Osteocyte (in vitro differentiated cells): ENCODE measurements at regions not wholly inside any gene's neighbourhood (a gene's known extent, or its start where the extent isn't known, plus 50 kb on each side); places are given as distances from the start of the nearest gene placed in this dataset.

Experiments
- DNase-seq: peaks from one replicate; pipeline ENCODE4 v3.0.0; 2021; ENCODE audit warnings: mixed read lengths; ENCODE audit not compliant: unreplicated experiment; ENCODE audit errors: extremely low spot score
- H3K27ac Mint-ChIP-seq: one replicate; pipeline ENCODE4 v1.8.0; 2021; ENCODE audit warnings: mild to moderate bottlenecking, mixed read lengths; ENCODE audit not compliant: unreplicated experiment
- H3K27me3 Mint-ChIP-seq: one replicate; pipeline ENCODE4 v1.8.0; 2021; ENCODE audit warnings: mixed read lengths; ENCODE audit not compliant: unreplicated experiment
- H3K36me3 Mint-ChIP-seq: one replicate; pipeline ENCODE4 v1.8.0; 2021; ENCODE audit warnings: mixed read lengths; ENCODE audit not compliant: unreplicated experiment
- H3K4me1 Mint-ChIP-seq: one replicate; pipeline ENCODE4 v1.8.0; 2021; ENCODE audit warnings: mixed read lengths; ENCODE audit not compliant: unreplicated experiment
- H3K4me3 Mint-ChIP-seq: one replicate; pipeline ENCODE4 v1.8.0; 2021; ENCODE audit warnings: mild to moderate bottlenecking, moderate library complexity, mixed read lengths; ENCODE audit not compliant: unreplicated experiment
- H3K9me3 Mint-ChIP-seq: one replicate; pipeline ENCODE4 v1.8.0; 2021; ENCODE audit warnings: mixed read lengths; ENCODE audit not compliant: unreplicated experiment
- CTCF ChIP-seq: fragments of 200-600 bp; sonication (generic); IDR thresholded peaks from 2 replicates; pipeline ENCODE4 v1.5.0; 2021; ENCODE audit warnings: antibody characterized with exemption, mild to moderate bottlenecking, moderate library complexity

- H3K27ac Mint-ChIP-seq: no peak overlapping the region
Observed at GRCh38 chr1:188906921-188907641, 1570.6 kb downstream of the BRINP3 start.

GRCh38 chr1:188930382-188930781, 1547.3 kb downstream of the BRINP3 start:
- no peak for DNase-seq
- no peaks in the 10 kb centered on the region for H3K4me1 Mint-ChIP-seq
- no peaks in the 10 kb centered on the region for H3K36me3 Mint-ChIP-seq
- no peak overlapping the region for H3K27ac Mint-ChIP-seq
- no peak overlapping the region for H3K4me3 Mint-ChIP-seq
- no peaks in the 10 kb centered on the region for H3K27me3 Mint-ChIP-seq
- no peak for TF ChIP-seq CTCF
- no peaks in the 10 kb centered on the region for H3K9me3 Mint-ChIP-seq

More at GRCh38 chr1:188906921-188907641, 1570.6 kb downstream of the BRINP3 start:
- H3K4me1 Mint-ChIP-seq: no peaks in the 10 kb centered on the region
- no peak overlapping the region for H3K4me3 Mint-ChIP-seq
- DNase-seq: no peak
- no peaks in the 10 kb centered on the region for H3K36me3 Mint-ChIP-seq
- TF ChIP-seq CTCF: no peak
- peaks cover 2% of the 10 kb centered on the region for H3K9me3 Mint-ChIP-seq
- no peaks in the 10 kb centered on the region for H3K27me3 Mint-ChIP-seq

- H3K36me3 Mint-ChIP-seq: no peaks in the 10 kb centered on the region
Observed at GRCh38 chr1:188931506-188931905, 1546.2 kb downstream of the BRINP3 start.

GRCh38 chr1:188937965-188938551, 1539.6 kb downstream of the BRINP3 start:
- Mint-ChIP-seq H3K27me3 (no peaks in the 10 kb centered on the region), H3K4me3 (no peak overlapping the region), H3K36me3 (no peaks in the 10 kb centered on the region), H3K4me1 (no peaks in the 10 kb centered on the region), H3K27ac (no peak overlapping the region), H3K9me3 (no peaks in the 10 kb centered on the region)
- TF ChIP-seq CTCF: peak; percentile 59
- DNase-seq: no peak

More at GRCh38 chr1:188931506-188931905, 1546.2 kb downstream of the BRINP3 start:
- no peaks in the 10 kb centered on the region for H3K4me1 Mint-ChIP-seq
- TF ChIP-seq CTCF: no peak
- H3K27ac Mint-ChIP-seq: no peak overlapping the region
- no peaks in the 10 kb centered on the region for H3K27me3 Mint-ChIP-seq
- H3K9me3 Mint-ChIP-seq: no peaks in the 10 kb centered on the region
- H3K4me3 Mint-ChIP-seq: no peak overlapping the region
- no peak for DNase-seq

GRCh38 chr1:188941986-188942385, 1535.7 kb downstream of the BRINP3 start:
- Mint-ChIP-seq H3K4me3 (no peak overlapping the region), H3K4me1 (no peaks in the 10 kb centered on the region), H3K27me3 (no peaks in the 10 kb centered on the region), H3K9me3 (no peaks in the 10 kb centered on the region), H3K27ac (no peak overlapping the region), H3K36me3 (no peaks in the 10 kb centered on the region)
- no peak for DNase-seq
- TF ChIP-seq CTCF: no peak
